Cardiac fibroblast (primary cell): ENCODE measurements at regions not wholly inside any gene's neighbourhood (a gene's known extent, or its start where the extent isn't known, plus 50 kb on each side); places are given as distances from the start of the nearest gene placed in this dataset.

Experiments
- DNase-seq, 2 donors: peaks; one replicate each; pipeline versions ENCODE4 v3.0.0 to v3.0.0-alpha.2; 2010; ENCODE audit warnings: low read depth in 2 of 2
- H3K4me3 ChIP-seq, 2 donors: replicated peaks in 1 of 2; 1 replicate in 1 of 2; 2 replicates in 1 of 2; pipeline ENCODE4 v1.5.1; 2011; ENCODE audit warnings: low read depth in 2 of 2, low read length in 2 of 2, mild to moderate bottlenecking in 2 of 2, moderate library complexity in 1 of 2
- TF ChIP-seq, protein P1 (sequence below): IDR thresholded peaks from one replicate; pipeline ENCODE4 v1.5.1; 2011; ENCODE audit warnings: low read depth, mild to moderate bottlenecking, low read length, inconsistent platforms

DNA sequence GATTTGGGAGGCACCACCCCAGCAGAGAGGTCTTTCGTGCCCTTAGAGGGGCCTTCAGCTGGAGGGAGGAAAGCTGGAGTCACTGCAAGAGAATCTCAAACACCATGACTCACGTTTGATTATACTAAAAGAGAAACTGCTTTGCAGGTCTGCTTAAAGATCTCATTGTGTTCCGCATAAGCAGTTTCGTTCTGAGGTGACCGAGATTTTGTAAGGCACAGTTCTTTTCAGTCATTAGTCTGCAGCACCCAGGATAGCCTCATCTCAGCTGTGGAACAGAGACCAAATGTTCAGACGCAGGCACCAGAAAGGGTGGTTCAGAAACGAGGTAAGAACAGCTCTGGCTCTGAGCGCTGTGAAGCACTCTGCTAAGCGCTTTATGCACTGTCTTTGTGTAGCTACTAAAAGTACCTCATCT lies 71.2 kb upstream of the GTF3A start:
- DNase-seq = peak; percentile 29 to 37
- H3K4me3 ChIP-seq = no peak overlapping the region
- TF ChIP-seq, protein P1, sequence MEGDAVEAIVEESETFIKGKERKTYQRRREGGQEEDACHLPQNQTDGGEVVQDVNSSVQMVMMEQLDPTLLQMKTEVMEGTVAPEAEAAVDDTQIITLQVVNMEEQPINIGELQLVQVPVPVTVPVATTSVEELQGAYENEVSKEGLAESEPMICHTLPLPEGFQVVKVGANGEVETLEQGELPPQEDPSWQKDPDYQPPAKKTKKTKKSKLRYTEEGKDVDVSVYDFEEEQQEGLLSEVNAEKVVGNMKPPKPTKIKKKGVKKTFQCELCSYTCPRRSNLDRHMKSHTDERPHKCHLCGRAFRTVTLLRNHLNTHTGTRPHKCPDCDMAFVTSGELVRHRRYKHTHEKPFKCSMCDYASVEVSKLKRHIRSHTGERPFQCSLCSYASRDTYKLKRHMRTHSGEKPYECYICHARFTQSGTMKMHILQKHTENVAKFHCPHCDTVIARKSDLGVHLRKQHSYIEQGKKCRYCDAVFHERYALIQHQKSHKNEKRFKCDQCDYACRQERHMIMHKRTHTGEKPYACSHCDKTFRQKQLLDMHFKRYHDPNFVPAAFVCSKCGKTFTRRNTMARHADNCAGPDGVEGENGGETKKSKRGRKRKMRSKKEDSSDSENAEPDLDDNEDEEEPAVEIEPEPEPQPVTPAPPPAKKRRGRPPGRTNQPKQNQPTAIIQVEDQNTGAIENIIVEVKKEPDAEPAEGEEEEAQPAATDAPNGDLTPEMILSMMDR = no peak

DNA sequence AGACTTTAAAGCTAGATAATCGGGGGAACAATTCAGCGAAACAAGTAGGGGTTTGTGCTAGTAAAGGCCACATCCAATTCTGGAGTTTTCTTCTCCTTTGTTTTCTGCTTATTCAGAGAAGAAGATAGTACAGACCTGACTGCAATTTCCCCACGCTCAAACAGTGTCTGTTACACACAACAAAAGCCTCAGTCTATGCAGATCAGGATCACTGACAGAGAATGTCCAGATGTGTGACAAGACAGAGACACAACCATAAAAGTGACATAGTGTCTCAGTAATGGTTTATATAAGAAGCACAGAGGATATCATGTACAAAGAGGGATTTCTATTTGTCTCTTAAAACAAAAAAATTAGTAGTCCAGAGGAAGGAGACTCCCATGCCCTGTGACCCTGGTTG lies 70.7 kb upstream of the GTF3A start:
- TF ChIP-seq, protein P1 = no peak
- no peak for DNase-seq

DNA sequence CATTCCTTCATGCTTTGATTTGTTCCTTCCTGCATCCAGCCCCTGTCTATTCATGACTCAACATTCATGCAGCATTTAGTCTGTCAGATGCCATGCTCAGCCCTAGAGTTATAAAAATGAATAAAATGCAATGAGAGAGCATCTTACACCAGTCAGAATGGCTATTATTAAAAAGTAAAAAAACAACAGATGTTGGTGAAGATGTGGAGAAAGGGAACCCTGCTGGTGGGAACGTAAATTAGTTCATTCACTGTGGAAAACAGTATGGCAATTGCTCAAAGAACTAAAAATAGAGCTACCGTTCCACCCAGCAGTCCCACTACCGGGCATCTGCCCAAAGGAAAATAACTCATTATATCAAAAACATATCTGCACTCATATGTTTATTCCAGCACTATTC lies 70.0 kb upstream of the GTF3A start:
- DNase-seq = peak; percentile 41 to 61
- TF ChIP-seq, protein P1 = no peak
- no peak overlapping the region for H3K4me3 ChIP-seq

More for the DNA sequence above, 70.7 kb upstream of the GTF3A start:
- H3K4me3 ChIP-seq = no peak overlapping the region

DNA sequence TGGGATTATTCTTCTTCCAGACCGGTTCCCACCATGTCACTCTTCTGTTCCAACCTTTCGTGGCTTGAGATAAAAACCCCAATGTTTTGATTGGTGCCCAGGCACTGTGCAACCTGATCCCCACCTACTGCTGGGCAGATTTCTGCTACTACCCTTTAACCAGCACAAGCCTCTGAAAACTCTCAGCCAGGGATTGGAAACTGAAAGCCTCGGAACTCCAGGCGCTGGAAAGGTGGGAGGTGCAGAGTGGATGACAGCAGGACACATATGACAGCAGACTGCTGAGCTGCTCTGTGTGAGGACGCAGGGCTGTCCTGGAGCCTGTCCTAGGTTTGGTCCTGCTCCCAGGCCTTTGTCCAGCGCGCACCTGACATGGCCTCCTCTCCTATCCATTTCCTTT lies 68.5 kb upstream of the GTF3A start:
- TF ChIP-seq, protein P1 = no peak
- no peak overlapping the region for H3K4me3 ChIP-seq
- no peak for DNase-seq

DNA sequence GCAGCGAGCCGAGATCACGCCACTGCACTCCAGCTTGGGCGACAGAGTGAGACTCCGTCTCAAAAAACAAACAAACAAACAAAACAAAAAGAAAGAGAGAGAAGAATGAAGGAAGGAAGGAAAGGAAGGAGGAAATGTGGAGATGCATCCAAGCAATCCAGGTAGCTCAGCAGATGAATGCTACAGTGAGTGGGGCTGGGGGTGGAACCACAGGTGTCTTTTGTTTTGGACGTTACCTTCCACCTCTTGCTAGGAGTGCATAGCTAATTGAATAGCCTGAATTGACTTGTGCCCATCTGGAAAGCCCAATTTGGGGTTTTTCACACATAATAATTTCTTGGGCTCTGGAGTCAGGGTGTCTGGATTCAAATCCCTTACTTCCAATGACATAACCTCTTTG lies 66.0 kb upstream of the GTF3A start:
- H3K4me3 ChIP-seq = no peak overlapping the region
- TF ChIP-seq, protein P1 = no peak
- no peak for DNase-seq

DNA sequence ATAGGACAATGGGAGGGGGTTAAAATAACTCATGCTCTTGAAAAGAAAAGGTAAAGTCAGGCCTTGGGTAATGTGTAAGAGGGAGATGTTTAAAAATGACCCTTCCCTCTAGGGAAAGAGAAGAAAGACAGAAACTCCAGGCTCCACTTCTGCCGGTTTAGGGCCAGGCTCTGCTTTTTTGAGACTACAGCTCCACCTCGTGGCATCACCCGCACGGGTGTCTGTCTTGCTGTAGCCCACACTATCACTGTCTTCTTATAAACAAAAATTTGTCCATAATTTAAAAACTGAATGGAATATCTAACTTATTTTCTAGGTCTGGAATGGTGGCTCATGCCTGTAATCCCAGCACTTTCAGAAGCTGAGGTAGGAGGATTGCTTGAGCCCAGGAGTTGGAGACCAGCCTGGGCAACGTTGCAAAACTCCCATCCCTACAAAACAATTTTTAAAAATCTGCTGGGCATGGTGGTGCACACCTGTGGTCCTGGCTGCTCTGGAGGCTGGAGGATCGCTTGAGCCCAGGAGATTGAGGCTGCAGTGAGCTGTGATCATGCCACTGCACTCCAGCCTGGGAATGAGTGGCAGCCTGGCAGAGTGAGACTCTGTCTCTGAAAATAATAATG lies 65.1 kb upstream of the GTF3A start:
- TF ChIP-seq, protein P1 = peak; percentile 82
- DNase-seq = peak; percentile 77 to 82
- no peak overlapping the region for H3K4me3 ChIP-seq

DNA sequence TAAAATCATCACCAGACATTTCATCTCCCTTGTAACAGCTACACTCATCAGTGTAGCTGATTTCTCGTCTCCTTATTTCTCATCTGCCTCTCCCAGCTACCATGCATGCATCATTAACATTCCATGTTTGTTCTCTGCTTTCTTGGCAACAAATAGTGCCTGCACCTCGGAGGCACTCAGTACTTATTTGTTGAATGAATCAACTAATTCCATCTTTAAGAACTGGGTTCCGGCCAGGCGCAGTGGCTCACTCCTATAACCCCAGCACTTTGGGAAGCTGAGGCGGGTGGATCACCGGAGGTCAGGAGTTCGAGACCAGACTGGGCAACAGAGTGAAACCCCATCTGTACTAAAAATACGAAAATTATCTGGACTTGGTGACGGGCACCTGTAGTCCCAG lies 63.9 kb upstream of the GTF3A start:
- DNase-seq = no peak
- TF ChIP-seq, protein P1 = no peak
- no peak overlapping the region for H3K4me3 ChIP-seq
